HG03175 (cell line): ENCODE measurements at regions not wholly inside any gene's neighbourhood (a gene's known extent, or its start where the extent isn't known, plus 50 kb on each side); places are given as distances from the start of the nearest gene placed in this dataset.

ENCODE experiments used
- ATAC-seq: cut with Tn5 transposase; IDR thresholded peaks from one replicate; pipeline ENCODE4 v1.9.1; 2021; ENCODE audit warnings: mild to moderate bottlenecking, moderate library complexity; ENCODE audit not compliant: unreplicated experiment

GRCh38 chr5:74074111-74074510, 448.1 kb downstream of the ARHGEF28 start:
- ATAC-seq: no peak

- ATAC-seq: no peak
These were observed 447.3 kb downstream of the ARHGEF28 start for GRCh38 chr5:74073257-74073656.

GRCh38 chr5:74072646-74073045, 446.6 kb downstream of the ARHGEF28 start:
- no peak for ATAC-seq

DNA sequence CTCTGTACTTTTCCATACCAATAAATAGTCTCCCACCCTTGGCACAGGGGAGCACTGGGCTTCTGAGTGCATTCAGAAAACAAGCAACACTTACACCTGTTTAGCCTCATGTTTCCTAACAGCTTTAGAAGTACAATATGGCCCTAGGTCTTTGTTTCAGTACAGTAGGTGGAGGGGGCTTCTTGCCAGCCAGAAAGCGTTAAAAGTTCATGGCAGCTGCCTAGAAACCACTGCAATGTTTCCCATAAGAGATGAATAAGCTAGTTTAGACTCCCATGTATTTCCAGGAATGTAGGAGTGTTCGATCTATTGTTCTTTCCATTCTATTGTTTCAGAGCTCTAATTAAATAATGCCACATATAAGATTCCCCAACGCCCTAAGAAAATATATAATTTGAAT, 444.8 kb downstream of the ARHGEF28 start:
- no peak for ATAC-seq

DNA sequence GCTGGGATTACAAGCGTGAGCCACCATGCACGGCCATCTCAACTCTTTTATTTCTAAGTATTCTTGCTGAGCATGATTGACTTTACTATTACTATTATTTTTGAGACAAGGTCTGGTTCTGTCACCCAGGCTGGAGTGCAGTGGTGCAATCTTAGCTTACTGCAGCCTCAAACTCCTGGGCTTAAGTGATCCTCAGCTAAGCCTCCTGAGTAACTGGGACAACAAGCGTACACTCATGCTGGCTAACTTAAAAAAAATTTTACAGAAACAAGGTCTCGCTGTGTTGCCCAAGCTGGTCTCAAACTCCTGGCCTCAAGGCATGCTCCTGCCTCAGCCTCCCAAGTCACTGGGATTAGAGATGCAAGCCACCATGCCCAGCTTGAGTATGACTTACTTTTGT, 443.7 kb downstream of the ARHGEF28 start:
- ATAC-seq: no peak

DNA sequence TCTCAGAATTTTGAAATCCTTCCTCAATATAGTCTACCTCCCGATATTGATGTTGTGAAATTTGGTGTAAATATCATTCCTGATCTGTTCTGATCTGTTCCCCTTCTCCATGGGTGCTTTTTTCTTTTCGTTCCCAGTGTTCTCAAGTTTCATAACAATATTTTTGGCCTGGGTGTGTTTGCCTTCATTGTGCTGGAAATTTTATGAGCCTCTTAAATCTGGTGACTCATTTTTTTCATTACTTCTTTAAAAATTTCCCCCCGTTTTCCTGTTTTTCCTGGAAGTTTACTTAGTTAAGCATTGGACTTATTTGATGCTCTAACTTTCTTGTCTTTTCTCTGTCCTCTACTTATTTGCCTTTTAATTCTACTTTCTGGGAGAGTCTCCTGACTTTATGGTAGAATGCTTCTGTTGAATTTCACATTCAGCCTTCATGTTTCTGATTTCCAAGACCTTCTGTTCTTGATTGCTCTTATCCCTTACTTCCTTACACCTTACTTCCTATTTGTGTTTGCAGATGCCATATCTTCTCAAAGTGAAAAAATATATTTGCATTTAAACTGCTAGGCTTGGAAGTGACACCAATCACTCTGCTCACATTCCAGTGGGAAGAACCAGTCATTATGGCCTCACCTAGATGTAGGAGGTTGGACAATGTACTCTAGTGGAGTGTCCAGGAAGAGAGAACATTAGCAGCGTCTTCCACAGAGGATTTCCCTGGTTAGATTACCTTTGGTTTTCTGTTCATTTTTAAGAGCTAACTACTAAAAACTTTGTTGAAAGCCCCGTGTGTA, 441.9 kb downstream of the ARHGEF28 start:
- ATAC-seq: no peak

DNA sequence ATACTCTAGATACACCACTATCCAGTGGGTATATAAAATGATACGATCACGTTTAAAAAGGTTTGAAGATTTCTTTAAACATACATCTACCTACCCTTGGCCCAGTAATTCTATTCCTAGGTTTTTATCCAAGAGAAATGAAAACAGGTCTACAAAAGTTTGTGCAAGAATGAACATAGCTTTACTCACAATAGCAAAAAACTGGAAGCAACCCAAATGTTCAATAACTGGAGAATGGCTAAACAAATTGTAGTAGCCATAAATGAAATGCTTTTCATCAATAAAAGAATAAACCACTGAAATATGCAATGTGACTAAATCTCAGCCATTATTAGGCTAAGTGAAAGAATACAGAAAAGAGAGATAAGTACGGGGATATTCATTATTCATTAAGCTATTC, 438.9 kb downstream of the ARHGEF28 start:
- no peak for ATAC-seq

GRCh38 chr5:74064225-74064624, 438.2 kb downstream of the ARHGEF28 start:
- ATAC-seq: no peak

GRCh38 chr5:74063821-74064220, 437.8 kb downstream of the ARHGEF28 start:
- ATAC-seq: no peak

GRCh38 chr5:74063346-74063745, 437.4 kb downstream of the ARHGEF28 start:
- ATAC-seq: no peak

GRCh38 chr5:74061292-74061691, 435.3 kb downstream of the ARHGEF28 start:
- ATAC-seq: no peak

- no peak for ATAC-seq
These were observed 433.7 kb downstream of the ARHGEF28 start for GRCh38 chr5:74059706-74060105.

DNA sequence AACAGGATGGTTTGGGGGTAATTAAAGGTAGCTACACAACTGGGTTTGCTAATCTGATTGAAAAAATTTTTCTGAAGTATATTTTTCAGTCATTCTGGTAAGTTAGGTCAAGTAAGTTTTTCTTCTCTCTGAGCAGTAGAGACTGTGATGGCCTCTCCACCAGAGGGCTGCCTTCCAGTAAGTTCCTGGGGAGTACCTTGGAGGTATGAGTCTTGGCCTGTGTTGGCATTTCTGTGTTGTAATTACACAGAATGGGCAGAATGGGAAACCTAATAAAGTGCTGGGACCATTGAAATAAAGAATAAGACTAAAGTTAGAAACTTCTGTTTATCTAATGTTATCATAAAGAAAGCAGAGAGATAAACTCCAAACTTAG, 430.8 kb downstream of the ARHGEF28 start:
- ATAC-seq: no peak

GRCh38 chr5:74056107-74056788, 430.3 kb downstream of the ARHGEF28 start:
- no peak for ATAC-seq

- no peak for ATAC-seq
These were observed 429.6 kb downstream of the ARHGEF28 start for GRCh38 chr5:74055486-74056106.

- ATAC-seq: no peak
These were observed 428.8 kb downstream of the ARHGEF28 start for GRCh38 chr5:74054641-74055421.

DNA sequence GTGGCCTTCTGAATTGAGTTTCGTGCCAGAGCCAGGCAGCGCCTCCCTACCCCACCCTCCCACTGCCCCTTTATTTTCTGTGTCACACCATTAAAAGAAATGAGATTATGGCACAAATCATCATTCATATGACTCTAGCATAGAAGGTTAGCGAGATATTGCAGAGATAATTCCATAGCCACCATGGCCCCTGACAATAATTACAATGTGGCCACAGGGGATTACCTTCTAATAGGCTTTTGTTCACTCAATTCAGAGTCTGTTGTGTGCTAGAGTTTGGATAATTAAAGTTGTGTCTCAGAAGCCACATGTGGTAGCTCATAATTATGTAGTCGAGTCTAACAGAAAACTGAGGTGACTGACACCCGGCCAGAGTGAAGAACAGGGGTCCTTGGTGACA, 428.1 kb downstream of the ARHGEF28 start:
- no peak for ATAC-seq

- ATAC-seq: no peak
These were observed 426.6 kb downstream of the ARHGEF28 start for GRCh38 chr5:74052441-74053221.

- no peak for ATAC-seq
These were observed 425.1 kb downstream of the ARHGEF28 start for GRCh38 chr5:74051076-74051475.

- ATAC-seq: no peak
These were observed 418.9 kb downstream of the ARHGEF28 start for GRCh38 chr5:74044936-74045335.

- no peak for ATAC-seq
These were observed 417.0 kb downstream of the ARHGEF28 start for GRCh38 chr5:74042959-74043358.
